ENCODE measurements at regions not wholly inside any gene's neighbourhood (a gene's known extent, or its start where the extent isn't known, plus 50 kb on each side); places are given as distances from the start of the nearest gene placed in this dataset.

DNA sequence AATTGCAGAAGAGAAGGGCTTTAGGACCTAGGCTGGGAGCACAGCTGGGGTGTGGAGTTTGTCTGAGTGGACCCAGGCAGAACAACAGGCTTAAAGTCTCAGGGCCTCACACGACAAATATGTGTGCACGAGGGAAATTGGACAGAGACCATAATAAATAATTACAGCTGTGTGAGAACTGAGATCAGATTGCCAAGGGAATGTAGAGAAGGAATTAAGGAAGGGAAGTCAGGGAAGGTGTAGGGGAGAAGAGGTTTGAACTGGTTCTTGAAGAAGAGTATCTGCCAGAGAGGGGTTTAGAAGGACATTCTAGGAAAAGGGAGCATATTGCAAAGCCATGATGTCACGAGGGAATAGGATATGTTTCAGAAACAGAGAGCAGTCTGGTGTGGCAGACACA is 120.7 kb upstream of the TSPAN5 start:
- H3K79me2 ChIP-seq (ENCODE audit: insufficient read depth, low read length) = no peaks in the 10 kb centered on the region

More for the DNA sequence above, 120.7 kb upstream of the TSPAN5 start:
- Histone ChIP-seq H3K4ac (ENCODE audit: low read depth, low read length) (no peak overlapping the region), H3K9me3 (ENCODE audit: control insufficient read depth, low read depth, low read length) (no peaks in the 10 kb centered on the region), H3K4me2 (ENCODE audit: insufficient read depth, insufficient read length, low read length) (no peak overlapping the region), H3K9ac (ENCODE audit: extremely low read depth, insufficient read length, low read length) (no peak overlapping the region), H3K4me1 (ENCODE audit: insufficient read depth, low read length) (no peaks in the 10 kb centered on the region), H3K27me3 (ENCODE audit: insufficient read depth, low read length) (no peaks in the 10 kb centered on the region), H3T11ph (ENCODE audit: low read length) (no peak overlapping the region), H3K56ac (ENCODE audit: insufficient read length, low read depth, low read length) (no peak overlapping the region), H2BK5ac (ENCODE audit: insufficient read length, low read length) (no peak overlapping the region), H2BK12ac (ENCODE audit: insufficient read length, low read depth, low read length) (no peak overlapping the region), H4K20me1 (ENCODE audit: control insufficient read depth, insufficient read depth, insufficient read length) (no peaks in the 10 kb centered on the region), H3K79me1 (ENCODE audit: insufficient read depth, low read depth, low read length, poor library complexity, severe bottlenecking) (no peaks in the 10 kb centered on the region), H3K27ac (ENCODE audit: insufficient read length, low read depth, low read length) (no peak overlapping the region), H2BK120ac (ENCODE audit: low read depth, low read length, poor library complexity, severe bottlenecking) (no peak overlapping the region), H3K23ac (ENCODE audit: insufficient read length, low read depth, low read length) (no peak overlapping the region), H4K5ac (ENCODE audit: insufficient read length, low read depth, low read length) (no peak overlapping the region), H4K91ac (ENCODE audit: insufficient read length, low read depth, low read length) (no peak overlapping the region), H3K23me2 (ENCODE audit: insufficient read length, low read depth, low read length, poor library complexity, severe bottlenecking) (no peaks in the 10 kb centered on the region), H2AFZ (ENCODE audit: low read length) (no peak overlapping the region), H4K8ac (replicated peaks; ENCODE audit: insufficient read length, low read depth, low read length) (no peak overlapping the region), H2BK15ac (ENCODE audit: low read depth, low read length) (no peak overlapping the region), H3K14ac (ENCODE audit: insufficient read depth, low read length) (no peak overlapping the region), H2AK5ac (ENCODE audit: insufficient read length, low read length) (no peak overlapping the region), H3K18ac (ENCODE audit: insufficient read length, low read depth, low read length) (no peak overlapping the region), H2BK20ac (ENCODE audit: low read depth, low read length, poor library complexity, severe bottlenecking) (no peak overlapping the region)
- no CpG with 5 or more reads among the region's 3 CpGs for WGBS (ENCODE audit: extremely low coverage, insufficient read length, low lambda C conversion rate)
- peak overlapping the region in 2 of 3 experiments; percentile 6 to 41; a peak in 2 of 7 replicates for H3K27ac Mint-ChIP-seq
- no peaks in the 10 kb centered on the region for H3K9me3 Mint-ChIP-seq
- DNase-seq = no peak
- no peaks in the 10 kb centered on the region for H3K4me1 Mint-ChIP-seq
- TF ChIP-seq CTCF (conservative IDR thresholded peaks at IDR 0.05) = no peak
- no peaks in the 10 kb centered on the region for H3K36me3 Mint-ChIP-seq (ENCODE audit: insufficient read depth in 1 of 3, low read depth in 3 of 3)
- H3K4me3 Mint-ChIP-seq = no peak overlapping the region
- no peaks in the 10 kb centered on the region; the same call in 1 of the 2 replicates for H3K27me3 Mint-ChIP-seq (ENCODE audit: low read depth)

All from H9 (cell line).